ENCODE measurements at regions not wholly inside any gene's neighbourhood (a gene's known extent, or its start where the extent isn't known, plus 50 kb on each side); places are given as distances from the start of the nearest gene placed in this dataset.
"Not testable (repeated sequence)": the region's sequence is repeated elsewhere in the genome, so short reads cannot be mapped to it uniquely, and the experiment has no call there.

DNA sequence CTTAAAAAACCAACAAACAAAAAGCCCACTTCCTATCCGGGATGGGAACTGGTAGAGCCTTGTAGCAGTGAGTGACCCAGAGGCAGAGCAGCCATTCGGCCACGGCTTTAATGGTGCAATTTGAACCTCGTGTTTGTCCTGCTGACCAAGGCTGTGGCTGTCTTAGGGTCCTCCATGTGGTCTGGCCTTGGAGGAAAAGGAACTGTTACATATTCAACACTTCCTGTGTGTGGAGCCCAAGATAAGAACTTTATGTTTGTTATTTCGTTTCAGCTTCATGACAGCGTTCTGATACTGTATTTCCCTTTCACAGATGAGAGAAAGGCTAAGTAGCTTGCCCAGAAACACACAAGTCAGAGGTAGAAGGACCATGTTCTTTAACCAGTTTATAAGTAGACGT, 269.8 kb downstream of the SV2B start:
- DNase-seq (ENCODE audit: low spot score): no peak
- in situ Hi-C loops (cut with MboI; ENCODE audit: low sequenced_read_pairs, unreplicated experiment): no loop called here
- TF ChIP-seq, protein P1, sequence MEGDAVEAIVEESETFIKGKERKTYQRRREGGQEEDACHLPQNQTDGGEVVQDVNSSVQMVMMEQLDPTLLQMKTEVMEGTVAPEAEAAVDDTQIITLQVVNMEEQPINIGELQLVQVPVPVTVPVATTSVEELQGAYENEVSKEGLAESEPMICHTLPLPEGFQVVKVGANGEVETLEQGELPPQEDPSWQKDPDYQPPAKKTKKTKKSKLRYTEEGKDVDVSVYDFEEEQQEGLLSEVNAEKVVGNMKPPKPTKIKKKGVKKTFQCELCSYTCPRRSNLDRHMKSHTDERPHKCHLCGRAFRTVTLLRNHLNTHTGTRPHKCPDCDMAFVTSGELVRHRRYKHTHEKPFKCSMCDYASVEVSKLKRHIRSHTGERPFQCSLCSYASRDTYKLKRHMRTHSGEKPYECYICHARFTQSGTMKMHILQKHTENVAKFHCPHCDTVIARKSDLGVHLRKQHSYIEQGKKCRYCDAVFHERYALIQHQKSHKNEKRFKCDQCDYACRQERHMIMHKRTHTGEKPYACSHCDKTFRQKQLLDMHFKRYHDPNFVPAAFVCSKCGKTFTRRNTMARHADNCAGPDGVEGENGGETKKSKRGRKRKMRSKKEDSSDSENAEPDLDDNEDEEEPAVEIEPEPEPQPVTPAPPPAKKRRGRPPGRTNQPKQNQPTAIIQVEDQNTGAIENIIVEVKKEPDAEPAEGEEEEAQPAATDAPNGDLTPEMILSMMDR (IDR thresholded peaks at IDR 0.05; ENCODE audit: borderline replicate concordance, control extremely low read depth, extremely low read depth, insufficient read depth, missing control alignments): no peak

DNA sequence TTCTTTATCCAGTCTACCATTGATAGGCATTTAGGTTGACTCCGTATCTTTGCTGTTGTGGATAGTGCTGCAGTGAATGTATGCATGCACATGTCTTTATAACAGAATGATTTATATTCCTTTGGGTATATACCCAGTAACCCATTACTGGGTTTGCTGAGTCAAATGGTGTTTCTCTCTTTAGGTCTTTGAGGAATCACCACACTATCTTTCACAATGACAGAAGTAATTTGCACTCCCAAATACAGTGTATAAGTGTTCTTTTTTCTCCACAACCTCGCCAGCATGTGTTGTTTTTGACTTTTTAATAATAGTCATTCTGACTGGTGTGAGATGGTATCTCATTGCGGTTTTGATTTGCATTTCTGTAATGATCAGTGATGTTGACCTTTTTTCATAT, 271.3 kb downstream of the SV2B start:
- DNase-seq (ENCODE audit: low spot score); in situ Hi-C loops (cut with MboI; ENCODE audit: low sequenced_read_pairs, unreplicated experiment): not testable (repeated sequence)

DNA sequence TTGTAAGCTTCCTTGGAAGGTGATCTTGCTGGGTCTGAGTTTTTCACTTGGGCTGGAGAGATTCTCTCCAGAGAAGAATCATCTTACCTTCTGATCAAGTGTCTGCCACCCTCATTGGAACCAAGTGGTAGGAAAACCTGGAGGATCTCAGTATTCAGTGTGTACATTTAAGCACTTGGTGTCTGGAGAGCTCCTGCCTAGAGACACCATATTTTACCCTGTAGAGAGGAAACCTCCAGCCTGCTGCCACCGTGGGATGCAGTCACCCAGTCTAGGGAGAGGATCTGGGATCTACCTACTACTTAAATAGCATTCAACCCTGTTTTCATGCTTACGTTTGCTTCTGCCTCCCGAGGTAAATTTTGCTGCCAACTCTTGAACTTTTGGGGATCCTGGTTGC, 274.3 kb downstream of the SV2B start:
- no peak for DNase-seq (ENCODE audit: low spot score)
- TF ChIP-seq, protein P1 (IDR thresholded peaks at IDR 0.05; ENCODE audit: borderline replicate concordance, control extremely low read depth, extremely low read depth, insufficient read depth, missing control alignments): no peak
- in situ Hi-C loops (cut with MboI; ENCODE audit: low sequenced_read_pairs, unreplicated experiment): no loop called here

DNA sequence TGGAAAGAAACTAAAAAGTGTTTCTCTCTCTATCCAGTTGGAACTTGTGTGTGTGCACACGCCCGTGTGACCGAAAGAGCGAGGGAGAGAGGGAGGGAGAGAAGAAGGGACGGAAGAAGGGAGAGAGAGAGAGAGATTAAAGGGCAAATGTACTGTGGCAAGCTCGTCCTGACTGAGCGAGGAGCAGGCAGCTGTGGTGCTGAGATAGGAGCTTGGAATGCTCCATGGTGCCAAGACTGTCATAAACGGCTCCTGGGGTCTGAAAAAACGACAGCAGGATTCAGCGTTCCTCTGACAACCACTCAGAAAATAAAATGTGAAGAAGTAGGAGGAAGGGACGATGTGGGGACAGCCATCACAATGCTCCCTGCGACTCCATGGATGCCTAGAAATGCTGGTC, 276.0 kb downstream of the SV2B start:
- in situ Hi-C loops (cut with MboI; ENCODE audit: low sequenced_read_pairs, unreplicated experiment): no loop called here
- TF ChIP-seq, protein P1 (IDR thresholded peaks at IDR 0.05; ENCODE audit: borderline replicate concordance, control extremely low read depth, extremely low read depth, insufficient read depth, missing control alignments): no peak
- DNase-seq (ENCODE audit: low spot score): no peak

DNA sequence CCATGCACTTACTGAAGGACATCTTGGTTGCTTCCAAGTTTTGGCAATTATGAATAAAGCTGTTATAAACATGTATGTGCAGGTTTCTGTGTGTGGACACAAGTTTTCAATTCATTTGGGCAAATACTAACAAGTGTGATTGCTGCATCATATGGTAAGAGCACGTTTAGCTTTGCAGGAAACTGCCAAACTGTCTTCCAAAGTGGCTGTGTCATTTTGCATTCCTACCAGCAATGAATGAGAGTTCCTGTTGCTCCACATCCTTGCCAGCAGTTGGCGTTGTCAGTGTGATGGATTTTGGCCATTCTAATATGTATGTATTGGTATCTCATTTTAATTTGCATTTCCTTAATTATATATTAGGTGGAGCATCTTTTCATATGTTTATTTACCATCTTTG, 280.1 kb downstream of the SV2B start:
- TF ChIP-seq, protein P1 (IDR thresholded peaks at IDR 0.05; ENCODE audit: borderline replicate concordance, control extremely low read depth, extremely low read depth, insufficient read depth, missing control alignments): no peak
- DNase-seq (ENCODE audit: low spot score): no peak
- in situ Hi-C loops (cut with MboI; ENCODE audit: low sequenced_read_pairs, unreplicated experiment): no loop called here

DNA sequence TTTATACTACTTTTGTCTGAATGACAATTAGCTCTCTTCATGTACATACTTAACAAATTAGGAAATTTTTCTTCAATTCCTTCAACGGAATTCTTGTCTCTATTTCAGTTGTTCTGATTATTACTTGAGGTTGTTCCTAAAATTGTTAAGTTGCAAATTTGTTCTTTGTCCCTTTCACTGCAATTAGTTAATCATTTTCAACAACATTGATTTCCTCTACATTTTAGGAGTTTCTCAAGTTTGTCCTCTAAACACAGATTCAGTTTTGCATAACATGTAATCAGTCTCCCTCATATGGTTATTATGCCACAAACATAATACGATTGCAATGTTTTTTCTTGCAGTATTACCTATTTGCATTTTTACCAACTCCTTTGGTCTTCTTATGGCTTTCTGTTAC, 283.5 kb downstream of the SV2B start:
- TF ChIP-seq, protein P1 (IDR thresholded peaks at IDR 0.05; ENCODE audit: borderline replicate concordance, control extremely low read depth, extremely low read depth, insufficient read depth, missing control alignments): no peak
- in situ Hi-C loops (cut with MboI; ENCODE audit: low sequenced_read_pairs, unreplicated experiment): no loop called here
- no peak for DNase-seq (ENCODE audit: low spot score)

DNA sequence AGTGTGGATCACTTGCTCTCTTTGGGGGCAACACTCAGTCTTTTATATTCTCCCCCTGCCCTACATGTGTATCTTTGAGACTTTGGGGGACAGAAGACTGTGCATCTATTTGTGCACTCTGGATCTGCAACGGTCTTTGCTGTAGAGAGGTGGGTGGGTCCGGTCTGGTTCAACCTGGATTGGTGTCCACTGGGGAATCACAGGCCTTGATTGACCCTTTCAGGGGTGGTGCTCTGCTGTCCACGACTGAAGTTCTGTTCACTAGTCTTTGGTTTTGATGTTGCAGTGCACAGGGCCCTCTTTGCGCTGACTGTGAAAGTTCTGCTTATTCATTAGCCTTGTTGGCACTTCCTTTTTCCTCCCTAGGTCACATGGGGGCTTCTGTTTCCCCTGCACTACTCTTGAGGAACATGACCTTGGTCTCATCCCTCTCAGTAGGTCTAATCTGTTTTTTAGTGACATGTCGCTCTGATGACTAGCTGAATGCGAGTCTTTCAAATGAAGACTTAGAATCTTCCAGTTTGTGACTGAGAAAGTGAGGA, 284.2 kb downstream of the SV2B start:
- in situ Hi-C loops (cut with MboI; ENCODE audit: low sequenced_read_pairs, unreplicated experiment): no loop called here
- no peak for DNase-seq (ENCODE audit: low spot score)
- TF ChIP-seq, protein P1 (IDR thresholded peaks at IDR 0.05; ENCODE audit: borderline replicate concordance, control extremely low read depth, extremely low read depth, insufficient read depth, missing control alignments): no peak

Measured in GM13976 (cell line).